ENCODE measurements at regions not wholly inside any gene's neighbourhood (a gene's known extent, or its start where the extent isn't known, plus 50 kb on each side); places are given as distances from the start of the nearest gene placed in this dataset.

- no peak for DNase-seq
These were observed 315.2 kb upstream of the MAF start for GRCh38 chr16:79915761-79916160.

- no peak for DNase-seq
These were observed 314.6 kb upstream of the MAF start for GRCh38 chr16:79914961-79915720.

GRCh38 chr16:79912592-79913310 lies 312.2 kb upstream of the MAF start:
- DNase-seq: no peak

GRCh38 chr16:79911660-79912059 lies 311.1 kb upstream of the MAF start:
- DNase-seq: no peak

- no peak for DNase-seq
These were observed 309.0 kb upstream of the MAF start for GRCh38 chr16:79909571-79909970.

- no peak for DNase-seq
These were observed 302.9 kb upstream of the MAF start for GRCh38 chr16:79903471-79903870.

- DNase-seq: no peak
These were observed 301.8 kb upstream of the MAF start for GRCh38 chr16:79902351-79902750.

- DNase-seq: no peak
These were observed 301.0 kb upstream of the MAF start for GRCh38 chr16:79901522-79901921.

- DNase-seq: no peak
These were observed 299.2 kb upstream of the MAF start for GRCh38 chr16:79899716-79900115.

GRCh38 chr16:79899316-79899715 lies 298.8 kb upstream of the MAF start:
- DNase-seq: no peak

GRCh38 chr16:79898703-79899102 lies 298.2 kb upstream of the MAF start:
- no peak for DNase-seq

- DNase-seq: no peak
These were observed 297.1 kb upstream of the MAF start for GRCh38 chr16:79897453-79898146.

GRCh38 chr16:79897104-79897452 lies 296.5 kb upstream of the MAF start:
- DNase-seq: no peak

- no peak for DNase-seq
These were observed 295.3 kb upstream of the MAF start for GRCh38 chr16:79895917-79896203.

GRCh38 chr16:79895053-79895916 lies 294.7 kb upstream of the MAF start:
- DNase-seq: no peak

- DNase-seq: no peak
These were observed 292.9 kb upstream of the MAF start for GRCh38 chr16:79893445-79893844.

- DNase-seq: no peak
These were observed 291.7 kb upstream of the MAF start for GRCh38 chr16:79892278-79892677.

GRCh38 chr16:79891458-79891857 lies 290.9 kb upstream of the MAF start:
- no peak for DNase-seq

- DNase-seq: no peak
These were observed 287.3 kb upstream of the MAF start for GRCh38 chr16:79887541-79888540.

- no peak for DNase-seq
These were observed 284.8 kb upstream of the MAF start for GRCh38 chr16:79885320-79885719.

- DNase-seq: no peak
These were observed 283.0 kb upstream of the MAF start for GRCh38 chr16:79883494-79883893.

Measured in stimulated activated CD8-positive, alpha-beta memory T cell treated with anti-CD3 and anti-CD28 coated beads, Interleukin-4, amount 100 ng/mL, for 48 hours (primary cell).